Peyer's patch (tissue), 4 donors: ENCODE measurements at regions not wholly inside any gene's neighbourhood (a gene's known extent, or its start where the extent isn't known, plus 50 kb on each side); places are given as distances from the start of the nearest gene placed in this dataset.
"Not testable (repeated sequence)": the region's sequence is repeated elsewhere in the genome, so short reads cannot be mapped to it uniquely, and the experiment has no call there.

Experiments
- CTCF ChIP-seq, 6 experiments: fragments of 450-650 bp in 4 of 6; fragments of 200-600 bp in 2 of 6; sonication (generic) in 1 of 6; IDR thresholded peaks; one replicate each; pipeline ENCODE4 v1.5.1; 2017 to 2019; ENCODE audit warnings: antibody characterized with exemption in 6 of 6, mild to moderate bottlenecking in 3 of 6, moderate library complexity in 1 of 6
- POLR2A ChIP-seq, 2 donors: fragments of 450-650 bp; IDR thresholded peaks; one replicate each; pipeline ENCODE4 v1.5.1; 2017; ENCODE audit warnings: antibody characterized with exemption in 2 of 2, mild to moderate bottlenecking in 2 of 2, moderate library complexity in 2 of 2

- TF ChIP-seq POLR2A, CTCF (IDR thresholded peaks at IDR 0.05): not testable (repeated sequence)
Observed at GRCh38 chr5:110316566-110316965, 409.9 kb downstream of the TMEM232 start.
